NCI-H774 (cell line): ENCODE measurements at regions not wholly inside any gene's neighbourhood (a gene's known extent, or its start where the extent isn't known, plus 50 kb on each side); places are given as distances from the start of the nearest gene placed in this dataset.

Experiments
- DNase-seq: peaks from one replicate; lab custom pipeline; 2025; lab: John Stamatoyannopoulos, UW

DNA sequence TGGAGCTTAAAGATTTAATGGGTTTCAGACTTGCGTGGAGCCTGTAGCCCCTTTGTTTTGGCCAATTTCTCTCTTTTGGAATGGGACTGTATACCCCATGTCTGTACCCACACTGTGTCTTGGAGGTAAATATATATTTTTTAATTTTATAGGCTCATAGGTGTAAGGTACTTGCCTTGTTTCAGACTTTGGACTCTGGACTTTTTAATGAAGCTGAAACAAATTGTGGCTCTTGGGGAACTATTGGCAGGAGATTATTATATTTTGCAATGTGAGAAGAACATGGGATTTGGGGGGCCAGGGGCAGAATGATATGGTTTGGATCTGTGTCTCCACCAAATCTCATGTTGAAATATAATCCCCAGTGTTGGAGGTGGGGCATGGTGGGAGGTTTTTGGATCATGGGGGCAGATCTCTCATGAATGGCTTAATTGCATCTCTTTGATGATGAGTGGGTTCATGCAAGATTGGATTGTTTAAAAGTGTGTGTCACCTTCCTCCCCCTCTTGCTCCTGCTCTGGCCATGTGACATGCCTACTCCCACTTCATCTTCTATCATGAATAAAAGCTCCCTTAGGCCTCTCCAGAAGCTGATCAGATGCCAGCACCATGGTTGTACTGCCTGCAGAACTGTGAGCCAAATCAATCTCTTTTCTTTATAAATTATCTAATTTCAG is 74.1 kb upstream of the ARHGAP20 start:
- DNase-seq, result no peak

DNA sequence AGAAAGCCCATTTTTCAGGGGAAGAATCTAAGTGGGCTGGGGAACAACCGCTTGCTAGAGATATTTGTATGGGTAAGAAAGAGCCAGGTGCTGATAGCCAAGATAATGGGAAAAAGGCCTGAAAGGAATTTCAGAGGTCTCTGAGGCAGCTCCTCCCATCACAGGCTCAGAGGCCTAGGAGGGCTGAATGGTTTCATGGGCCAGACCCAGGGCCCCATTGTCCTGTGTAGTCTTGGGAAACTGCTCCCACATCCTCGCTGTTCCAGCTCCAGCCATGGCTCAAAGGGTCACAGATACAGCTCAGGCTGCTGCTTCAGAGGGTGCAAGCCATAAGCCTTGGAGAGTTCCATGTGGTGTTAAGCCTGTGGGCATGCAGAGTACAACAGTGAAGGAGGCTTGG is 73.2 kb upstream of the ARHGAP20 start:
- DNase-seq, result no peak

DNA sequence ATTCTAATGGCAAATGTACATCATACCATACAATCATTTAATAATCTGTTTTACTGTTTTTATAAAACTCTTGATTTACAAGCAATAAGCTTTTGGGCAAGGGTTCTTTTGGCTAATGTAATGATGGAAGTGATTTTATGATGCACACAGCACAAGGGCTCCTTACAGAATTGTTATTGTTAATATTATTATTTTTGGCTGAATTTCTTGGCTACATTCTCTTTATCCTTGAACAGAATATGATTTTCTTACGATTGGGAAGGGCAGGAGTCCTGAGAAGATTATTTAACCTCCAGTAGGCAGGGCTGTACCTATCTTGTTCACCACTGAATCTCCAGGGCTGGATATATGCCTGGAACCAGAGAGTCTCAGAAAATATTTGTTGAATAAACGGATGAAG is 70.4 kb upstream of the ARHGAP20 start:
- DNase-seq, result no peak

DNA sequence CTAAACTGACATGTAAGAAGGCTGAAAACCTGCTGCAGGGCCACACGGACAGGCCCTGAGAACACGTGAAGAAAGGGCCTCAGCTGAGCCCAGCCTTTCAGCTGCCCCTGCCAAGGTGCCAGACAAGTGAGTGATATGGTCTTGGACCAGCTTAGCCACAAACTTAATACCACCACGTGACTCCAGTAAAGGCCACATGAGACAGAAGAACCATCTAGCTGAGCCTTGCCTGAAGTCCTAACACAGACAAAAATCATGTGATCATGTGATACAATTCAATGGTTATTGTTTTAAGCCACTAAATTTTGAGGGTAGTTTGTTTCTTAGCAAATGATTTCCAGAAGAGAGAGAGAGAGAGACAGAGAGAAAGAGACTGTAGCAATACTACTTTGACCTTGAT is 66.9 kb upstream of the ARHGAP20 start:
- DNase-seq, result no peak

DNA sequence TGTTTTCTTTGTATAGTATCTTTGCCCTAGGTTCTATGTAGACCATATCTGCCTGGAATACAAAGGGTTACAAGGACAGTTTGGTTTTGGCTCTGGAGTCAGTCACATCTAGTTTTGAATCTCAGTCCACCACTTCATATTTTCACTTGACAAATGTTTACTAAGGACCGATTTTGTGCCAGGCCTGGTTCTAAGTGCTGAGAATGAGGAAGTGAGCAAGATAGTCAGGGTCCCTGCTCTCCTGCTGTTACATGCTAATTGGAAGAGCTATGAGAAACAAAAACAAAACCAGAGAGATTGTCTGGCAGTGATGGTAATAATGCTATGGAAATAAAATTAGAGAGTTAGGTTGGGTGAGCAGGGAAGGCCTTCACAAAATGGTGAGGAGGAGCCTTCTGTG is 66.1 kb upstream of the ARHGAP20 start:
- no peak for DNase-seq

DNA sequence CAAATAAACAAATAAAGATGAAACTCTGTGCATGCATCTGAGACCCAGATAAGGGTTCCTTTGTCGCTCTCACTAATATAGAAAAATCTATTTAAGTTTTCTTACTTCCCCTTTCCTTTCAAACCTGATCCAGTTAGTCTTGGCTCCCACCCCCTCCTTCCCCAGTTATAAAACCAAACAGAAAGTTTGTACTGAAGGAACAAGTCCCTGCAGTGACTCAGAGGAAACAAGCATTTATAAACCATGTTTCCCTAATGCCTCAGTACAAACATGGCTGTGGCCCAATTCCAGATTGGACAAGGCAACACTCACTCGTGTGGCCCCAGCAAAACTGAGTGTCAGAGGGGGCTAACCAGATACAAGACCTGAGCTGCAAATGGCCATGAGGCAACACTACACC is 65.5 kb upstream of the ARHGAP20 start:
- DNase-seq, result no peak

DNA sequence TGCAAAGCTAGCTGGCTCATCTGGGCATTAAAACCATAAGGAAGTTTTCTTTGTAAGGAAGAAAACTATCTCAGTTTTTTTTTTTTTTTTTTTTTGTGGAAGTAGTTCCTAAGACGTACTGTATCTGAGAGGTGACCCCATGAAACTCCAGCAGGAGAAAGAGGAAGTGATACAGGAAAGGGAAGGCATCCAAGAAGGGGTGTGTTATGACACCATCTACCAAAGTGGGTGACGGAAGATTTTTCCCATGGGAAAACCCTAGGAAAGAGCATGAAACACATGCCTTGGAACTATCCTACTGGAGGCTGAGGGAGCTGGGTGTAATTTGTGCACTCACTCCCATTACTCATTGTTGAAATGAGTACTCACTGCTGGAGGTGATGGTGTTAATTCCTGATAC is 63.8 kb upstream of the ARHGAP20 start:
- no peak for DNase-seq

DNA sequence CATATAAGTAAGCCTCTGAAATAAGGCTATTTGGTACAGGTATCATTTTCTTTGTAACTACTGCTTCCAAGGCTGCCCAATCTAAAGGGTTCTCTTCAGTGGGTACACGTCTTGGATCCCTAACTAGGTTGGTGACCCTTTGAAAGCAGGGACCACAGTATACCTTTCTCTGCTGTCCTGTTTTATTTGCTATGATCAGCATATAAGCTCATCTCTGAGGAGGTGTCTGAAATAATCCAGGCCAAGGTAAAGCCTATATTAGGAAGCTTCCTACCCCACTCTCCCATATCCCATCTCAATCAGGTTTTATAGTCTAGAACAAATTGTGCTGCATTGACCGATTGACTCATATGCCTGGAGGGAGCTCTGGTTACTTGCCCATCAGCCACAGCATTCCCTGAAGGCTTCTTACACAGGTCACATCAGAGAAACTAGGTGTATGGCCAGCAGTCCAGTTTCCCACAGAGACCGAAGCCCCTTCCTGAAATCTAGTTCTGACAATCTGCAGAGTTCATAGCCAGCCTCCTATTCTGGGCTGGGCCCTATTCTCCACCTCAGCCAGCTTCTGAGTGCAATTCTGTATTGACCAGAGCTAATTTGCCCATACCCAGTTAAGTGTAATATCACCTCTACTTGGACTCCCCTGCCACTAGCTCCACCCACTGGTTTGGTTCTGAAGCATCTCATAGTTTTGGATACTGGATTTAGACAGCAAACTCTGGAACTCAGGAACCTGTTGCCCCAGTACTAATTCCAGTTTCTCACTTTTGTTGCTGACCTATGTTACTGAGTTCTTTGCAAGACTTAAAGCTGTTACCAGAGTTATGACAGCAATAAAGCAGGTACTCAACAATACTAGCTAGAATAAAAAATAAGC is 62.1 kb upstream of the ARHGAP20 start:
- no peak for DNase-seq

DNA sequence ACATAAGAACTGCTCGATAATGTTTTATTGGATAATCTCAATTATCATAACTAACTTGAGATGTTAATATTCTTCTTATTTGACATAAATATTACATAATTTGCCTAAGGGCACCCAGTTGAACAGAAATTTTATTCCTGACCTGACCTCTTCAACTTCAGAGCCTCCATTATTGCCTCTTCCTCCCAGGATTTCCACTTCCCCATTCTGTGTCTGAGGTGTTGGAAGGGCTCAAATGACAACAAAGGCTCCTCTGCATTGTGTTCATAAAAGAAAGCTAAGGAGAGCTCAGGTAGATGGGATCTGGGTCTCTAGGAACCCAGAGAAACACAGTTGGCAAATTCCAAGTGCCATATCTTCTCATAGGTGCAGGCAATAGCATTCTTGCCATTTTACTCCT is 61.2 kb upstream of the ARHGAP20 start:
- no peak for DNase-seq

DNA sequence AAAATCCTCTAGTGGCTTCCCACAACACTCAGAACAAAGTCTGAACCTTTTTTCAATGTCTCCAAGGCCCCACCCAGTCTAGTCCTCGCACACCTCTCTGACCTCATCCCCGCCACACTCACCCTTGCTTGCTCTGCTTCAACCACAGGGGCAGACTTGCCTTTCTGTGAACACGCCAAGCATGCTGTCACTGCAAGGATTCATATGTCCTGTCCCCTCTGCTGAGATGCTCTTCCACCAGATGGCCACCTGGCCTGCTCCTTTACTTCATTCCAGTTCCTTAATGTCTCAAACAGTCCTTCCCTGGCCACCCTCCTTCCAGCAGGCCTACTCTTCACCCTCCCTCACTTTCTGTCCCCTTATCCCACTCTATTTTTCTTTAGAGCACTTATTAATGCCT is 60.6 kb upstream of the ARHGAP20 start:
- DNase-seq, result no peak

DNA sequence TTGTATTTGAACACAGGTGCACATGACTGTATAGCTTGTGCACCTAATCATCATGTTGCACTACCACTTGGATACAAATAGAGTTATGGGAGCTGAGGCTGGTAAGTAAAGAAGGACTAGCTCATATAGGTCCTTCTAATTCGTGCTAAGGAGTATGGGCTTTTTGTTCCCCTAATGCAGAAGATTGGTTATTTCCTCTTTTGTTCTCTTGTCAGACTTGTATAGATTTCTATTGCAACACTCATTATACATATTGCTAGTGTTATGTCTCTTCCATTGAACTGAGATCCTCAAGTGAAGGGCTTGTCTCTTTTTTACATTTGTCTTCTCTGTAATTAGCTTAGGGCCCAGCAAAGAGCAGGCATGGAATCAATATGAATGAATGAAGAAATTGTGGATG is 54.1 kb upstream of the ARHGAP20 start:
- no peak for DNase-seq

DNA sequence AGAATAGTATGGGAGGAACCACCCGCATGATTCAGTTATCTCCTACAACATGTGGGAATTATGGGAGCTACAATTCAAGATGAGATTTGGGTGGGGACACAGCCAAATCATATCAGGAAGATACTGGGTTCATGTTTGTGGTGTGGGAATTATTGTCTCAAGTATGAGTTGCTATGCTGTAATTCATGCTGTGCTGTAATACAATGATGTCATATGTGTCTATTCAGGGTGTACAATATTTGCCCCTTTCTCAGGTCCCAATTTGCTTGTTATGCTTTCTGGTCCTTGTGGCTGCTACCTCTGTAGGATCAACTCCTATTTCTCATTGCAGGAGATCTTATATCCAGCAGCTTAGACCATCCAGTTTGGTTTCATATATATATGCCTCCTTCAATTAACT is 52.2 kb upstream of the ARHGAP20 start:
- no peak for DNase-seq

DNA sequence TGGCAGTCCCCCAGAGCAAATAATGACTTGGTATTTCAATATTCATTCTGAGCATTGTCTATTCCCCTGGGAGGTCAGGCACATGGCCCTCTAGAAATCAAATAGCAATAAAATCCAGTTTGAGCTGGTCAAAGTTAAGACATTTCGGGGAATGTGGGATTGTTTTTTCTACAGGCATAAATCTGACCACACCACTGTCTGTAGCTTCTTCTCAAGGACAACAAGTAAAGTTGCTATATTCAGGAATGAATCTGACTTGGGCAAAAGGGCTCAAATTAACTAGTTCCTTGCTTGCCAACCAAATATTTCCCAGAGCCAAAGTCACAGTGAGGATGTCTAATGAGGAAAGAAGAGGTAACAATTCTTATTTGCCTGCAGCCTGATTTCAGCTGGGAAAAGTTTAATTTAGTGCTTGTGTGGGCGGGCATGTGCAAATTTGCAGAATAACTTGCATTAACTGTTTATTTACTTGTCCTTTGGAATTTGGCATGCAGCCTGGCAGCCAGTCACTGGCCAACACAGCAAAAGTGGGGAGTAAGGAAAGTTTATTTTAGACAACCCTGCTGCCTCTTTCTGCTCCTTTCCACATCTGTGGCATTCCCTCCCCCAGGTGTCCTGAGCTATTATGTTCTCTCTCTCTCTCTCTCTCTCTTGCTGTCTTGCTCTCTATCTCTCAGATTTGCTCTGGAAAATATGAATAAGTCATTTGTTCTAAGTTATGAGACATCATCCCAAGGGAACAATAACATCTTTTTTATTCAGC is 51.2 kb upstream of the ARHGAP20 start:
- DNase-seq, result no peak

DNA sequence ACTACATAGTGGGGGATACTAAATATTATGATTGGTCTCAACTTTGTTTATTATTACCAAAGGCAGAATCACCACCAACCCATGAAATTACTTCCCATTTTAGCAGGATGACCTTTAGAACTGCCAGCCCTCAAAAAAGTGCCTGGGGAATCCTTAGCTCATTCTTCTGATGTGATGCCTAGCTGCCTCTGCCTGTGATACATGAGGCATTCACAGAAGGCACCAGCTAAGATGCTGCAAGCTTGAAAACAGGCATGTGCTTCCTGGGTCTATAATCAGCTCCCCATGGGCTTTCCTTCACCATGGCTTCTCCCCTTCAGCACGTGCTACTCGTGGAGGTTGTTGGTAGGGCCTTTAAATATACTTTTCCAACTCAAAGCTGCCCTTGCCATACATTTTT is 50.4 kb upstream of the ARHGAP20 start:
- DNase-seq, result no peak
